Ascending aorta (tissue), 2 donors: ENCODE measurements at regions not wholly inside any gene's neighbourhood (a gene's known extent, or its start where the extent isn't known, plus 50 kb on each side); places are given as distances from the start of the nearest gene placed in this dataset.

Experiments
- DNase-seq, 2 donors: peaks; one replicate each; pipeline ENCODE4 v3.0.0-alpha.2; 2019; ENCODE audit warnings: low spot score in 2 of 2
- H3K27ac ChIP-seq, 2 donors: fragments of 200-600 bp; sonication (generic); one replicate each; pipeline ENCODE4 v1.5.1; 2016 to 2017; ENCODE audit warnings: mild to moderate bottlenecking in 1 of 2
- H3K27me3 ChIP-seq: fragments of 200-600 bp; sonication (generic); one replicate; pipeline ENCODE4 v1.5.1; 2017
- H3K36me3 ChIP-seq, 2 donors: fragments of 200-600 bp; sonication (generic); one replicate each; pipeline ENCODE4 v1.5.1; 2016
- H3K4me1 ChIP-seq, 2 donors: fragments of 200-600 bp; sonication (generic); one replicate each; pipeline ENCODE4 v1.5.1; 2016 to 2017; ENCODE audit warnings: mild to moderate bottlenecking in 1 of 2
- H3K4me3 ChIP-seq, 2 donors: fragments of 200-600 bp; sonication (generic); one replicate each; pipeline ENCODE4 v1.5.1; 2016 to 2017; ENCODE audit warnings: mild to moderate bottlenecking in 1 of 2
- H3K9me3 ChIP-seq, 2 donors: fragments of 200-600 bp; sonication (generic); one replicate each; pipeline ENCODE4 v1.5.1; 2016
- CTCF ChIP-seq, 3 experiments: fragments of 200-600 bp in 2 of 3; fragments of 450-650 bp in 1 of 3; sonication (generic) in 2 of 3; IDR thresholded peaks; one replicate each; pipeline ENCODE4 v1.5.1; 2016 to 2019; ENCODE audit warnings: antibody characterized with exemption in 3 of 3, mild to moderate bottlenecking in 1 of 3, moderate library complexity in 1 of 3
- intact Hi-C: fragments of 100-400 bp; cut with DNase I; formaldehyde crosslinking; loops from one replicate; pipeline ENCODE4 v1.15.1; 2023

GRCh38 chr3:88307666-88308065 lies 157.9 kb downstream of the C3orf38 start:
- no peaks in the 10 kb centered on the region for H3K9me3 ChIP-seq
- intact Hi-C loops: no loop called here
- H3K27me3 ChIP-seq: no peaks in the 10 kb centered on the region
- no peak for TF ChIP-seq CTCF (IDR thresholded peaks at IDR 0.05)
- H3K36me3 ChIP-seq: no peaks in the 10 kb centered on the region
- H3K4me1 ChIP-seq: no peaks in the 10 kb centered on the region
- no peak overlapping the region for H3K27ac ChIP-seq
- no peak for DNase-seq
- no peak overlapping the region for H3K4me3 ChIP-seq

DNA sequence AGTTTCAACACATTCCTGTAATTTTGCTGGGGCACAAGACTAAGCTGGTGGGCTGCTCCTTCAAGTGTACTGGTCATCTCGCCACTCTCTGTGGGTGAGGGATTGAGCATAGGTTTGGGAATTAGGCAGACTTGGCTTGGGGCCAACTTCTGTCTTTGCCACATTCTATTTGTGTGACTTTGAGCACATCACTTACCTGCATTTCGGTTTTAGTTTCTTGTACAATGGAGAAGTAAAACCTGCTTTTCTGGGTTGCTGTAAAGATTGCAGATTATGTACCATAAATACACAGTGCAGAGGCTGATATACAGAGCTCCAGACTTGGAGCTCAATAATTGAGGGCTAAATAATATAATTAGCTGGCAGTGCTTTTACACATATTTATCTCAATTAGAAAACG lies 162.1 kb downstream of the C3orf38 start:
- no peaks in the 10 kb centered on the region for H3K9me3 ChIP-seq
- no peak overlapping the region for H3K4me3 ChIP-seq
- DNase-seq: no peak
- no peak for TF ChIP-seq CTCF (IDR thresholded peaks at IDR 0.05)
- H3K27me3 ChIP-seq: no peaks in the 10 kb centered on the region
- no peaks in the 10 kb centered on the region for H3K4me1 ChIP-seq
- intact Hi-C loops: no loop called here
- no peak overlapping the region for H3K27ac ChIP-seq
- no peaks in the 10 kb centered on the region for H3K36me3 ChIP-seq

GRCh38 chr3:88312256-88312655 lies 162.5 kb downstream of the C3orf38 start:
- H3K4me1 ChIP-seq: no peaks in the 10 kb centered on the region
- H3K9me3 ChIP-seq: no peaks in the 10 kb centered on the region
- H3K27ac ChIP-seq: no peak overlapping the region
- intact Hi-C loops: no loop called here
- no peaks in the 10 kb centered on the region for H3K36me3 ChIP-seq
- H3K27me3 ChIP-seq: no peaks in the 10 kb centered on the region
- TF ChIP-seq CTCF (IDR thresholded peaks at IDR 0.05): no peak
- DNase-seq: no peak
- H3K4me3 ChIP-seq: no peak overlapping the region

GRCh38 chr3:88318067-88318466 lies 168.3 kb downstream of the C3orf38 start:
- intact Hi-C loops: no loop called here
- no peaks in the 10 kb centered on the region for H3K4me1 ChIP-seq
- no peaks in the 10 kb centered on the region for H3K36me3 ChIP-seq
- TF ChIP-seq CTCF (IDR thresholded peaks at IDR 0.05): no peak
- no peaks in the 10 kb centered on the region for H3K27me3 ChIP-seq
- H3K9me3 ChIP-seq: no peaks in the 10 kb centered on the region
- no peak for DNase-seq
- H3K4me3 ChIP-seq: no peak overlapping the region
- no peak overlapping the region for H3K27ac ChIP-seq

DNA sequence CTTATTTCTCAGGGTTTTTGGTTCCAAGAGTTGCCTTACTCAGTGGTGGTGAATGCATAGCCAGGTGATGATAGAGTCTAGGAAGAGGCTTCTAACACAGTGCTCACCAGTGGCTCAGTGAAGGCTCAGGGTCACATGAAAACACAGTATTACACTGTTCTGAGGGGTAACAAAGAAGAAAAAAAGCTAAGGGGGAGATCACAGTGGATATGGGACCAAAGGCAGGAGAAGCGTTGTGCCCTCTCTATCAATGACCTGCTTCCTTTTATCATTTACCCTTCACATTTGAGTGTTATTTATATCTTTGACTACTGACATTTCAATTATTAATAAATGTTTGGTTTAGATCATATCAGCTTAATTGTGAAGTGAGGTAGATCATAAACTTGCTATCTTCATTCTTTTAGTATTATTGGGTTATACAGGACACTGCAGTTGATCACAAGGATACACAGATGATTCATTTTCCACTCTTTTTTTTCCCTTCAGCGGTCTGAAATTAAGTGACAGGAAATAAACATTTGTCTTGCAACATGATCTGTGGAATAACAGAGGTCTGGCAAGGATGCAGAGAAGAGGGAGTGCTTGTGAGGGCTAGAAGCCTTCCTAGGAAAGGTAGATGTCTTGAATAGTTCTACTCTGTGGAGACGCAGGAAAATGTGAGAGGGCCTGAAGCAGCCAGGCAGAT lies 171.7 kb downstream of the C3orf38 start:
- H3K27ac ChIP-seq: no peak overlapping the region
- H3K27me3 ChIP-seq: no peaks in the 10 kb centered on the region
- intact Hi-C loops: no loop called here
- no peak for DNase-seq
- H3K4me1 ChIP-seq: no peaks in the 10 kb centered on the region
- H3K36me3 ChIP-seq: no peaks in the 10 kb centered on the region
- no peak for TF ChIP-seq CTCF (IDR thresholded peaks at IDR 0.05)
- no peaks in the 10 kb centered on the region for H3K9me3 ChIP-seq
- no peak overlapping the region for H3K4me3 ChIP-seq

- Histone ChIP-seq H3K27ac (no peak overlapping the region), H3K27me3 (no peaks in the 10 kb centered on the region), H3K9me3 (no peaks in the 10 kb centered on the region), H3K4me1 (no peaks in the 10 kb centered on the region), H3K4me3 (no peak overlapping the region), H3K36me3 (no peaks in the 10 kb centered on the region)
- TF ChIP-seq CTCF (IDR thresholded peaks at IDR 0.05): no peak
- intact Hi-C loops: no loop called here
- no peak for DNase-seq
These were observed 175.0 kb downstream of the C3orf38 start for GRCh38 chr3:88324788-88325187.
